ENCODE measurements at regions not wholly inside any gene's neighbourhood (a gene's known extent, or its start where the extent isn't known, plus 50 kb on each side); places are given as distances from the start of the nearest gene placed in this dataset.
A peak's percentile ranks its signal among the peaks of the same experiment; 100 is the strongest.

GRCh38 chr15:88994286-88994685 is 81.1 kb upstream of the MFGE8 start:
- peaks cover 0 to 12% of the 10 kb centered on the region in 2 donors for H3K4me1 ChIP-seq (ENCODE audit: control insufficient read depth in 2 of 2, insufficient read depth in 1 of 2, low read depth in 1 of 2, low read length in 2 of 2)
- no peak for DNase-seq (ENCODE audit: low spot score)
- H3K9ac ChIP-seq (ENCODE audit: low read depth, low read length, poor library complexity) = no peak overlapping the region
- H2BK120ac ChIP-seq (ENCODE audit: low read depth, low read length) = no peak overlapping the region
- no peak overlapping the region for H3K23ac ChIP-seq (ENCODE audit: low read depth, low read length, poor library complexity)
- peaks cover 0 to 9% (median 0%) of the 10 kb centered on the region in 3 experiments for H3K27me3 ChIP-seq (ENCODE audit: control insufficient read depth in 3 of 3, insufficient read depth in 3 of 3, low read depth in 1 of 3, low read length in 3 of 3)
- no peaks in the 10 kb centered on the region for H3K9me3 ChIP-seq (replicated peaks in 1 of 2; ENCODE audit: control insufficient read depth in 2 of 2, insufficient read depth in 1 of 2, low read depth in 1 of 2, low read length in 2 of 2)
- no peak overlapping the region for H2BK12ac ChIP-seq (ENCODE audit: low read length)
- H3K4me3 ChIP-seq (ENCODE audit: low read length in 2 of 2) = no peak overlapping the region
- H3K27ac ChIP-seq (replicated peaks; ENCODE audit: low read length) = no peak overlapping the region
- H3K4ac ChIP-seq (ENCODE audit: low read length) = no peak overlapping the region
- H4K91ac ChIP-seq (ENCODE audit: low read depth, low read length, poor library complexity) = no peak overlapping the region
- H3K18ac ChIP-seq (ENCODE audit: low read length) = no peak overlapping the region
- WGBS, 2 donors (ENCODE audit: extremely low coverage in 2 of 2, insufficient read length in 2 of 2, insufficient replicate concordance in 1 of 2) = no CpG with 5 or more reads among the region's 1 CpG
- no peak overlapping the region for H2AFZ ChIP-seq (ENCODE audit: low read length)
- no peak overlapping the region for H4K8ac ChIP-seq (ENCODE audit: low read depth, low read length)
- no peak overlapping the region for H2BK15ac ChIP-seq (ENCODE audit: low read length)
- H2BK5ac ChIP-seq (ENCODE audit: low read length) = no peak overlapping the region
- H3K14ac ChIP-seq (ENCODE audit: low read length) = no peak overlapping the region
- H3K36me3 ChIP-seq (replicated peaks in 1 of 2; ENCODE audit: control insufficient read depth in 2 of 2, insufficient read depth in 2 of 2, low read length in 2 of 2) = no peaks in the 10 kb centered on the region
- no peaks in the 10 kb centered on the region for H3K79me1 ChIP-seq (ENCODE audit: low read depth, low read length)
- H3K4me2 ChIP-seq (ENCODE audit: insufficient read depth, low read length, poor library complexity, severe bottlenecking) = no peak overlapping the region
- H2AK5ac ChIP-seq (ENCODE audit: low read depth, low read length) = no peak overlapping the region

GRCh38 chr15:88995449-88995848 is 82.3 kb upstream of the MFGE8 start:
- Histone ChIP-seq H2BK120ac (ENCODE audit: low read depth, low read length) (no peak overlapping the region), H3K79me1 (ENCODE audit: low read depth, low read length) (no peaks in the 10 kb centered on the region), H3K4me2 (ENCODE audit: insufficient read depth, low read length, poor library complexity, severe bottlenecking) (no peak overlapping the region), H3K4me1 (ENCODE audit: control insufficient read depth in 2 of 2, insufficient read depth in 1 of 2, low read depth in 1 of 2, low read length in 2 of 2) (peaks cover 0 to 12% of the 10 kb centered on the region in 2 donors), H2AFZ (ENCODE audit: low read length) (peak overlapping the region; percentile 74), H4K91ac (ENCODE audit: low read depth, low read length, poor library complexity) (no peak overlapping the region), H2BK5ac (ENCODE audit: low read length) (no peak overlapping the region), H3K9me3 (replicated peaks in 1 of 2; ENCODE audit: control insufficient read depth in 2 of 2, insufficient read depth in 1 of 2, low read depth in 1 of 2, low read length in 2 of 2) (no peaks in the 10 kb centered on the region), H2AK5ac (ENCODE audit: low read depth, low read length) (no peak overlapping the region), H3K4ac (ENCODE audit: low read length) (no peak overlapping the region), H2BK15ac (ENCODE audit: low read length) (no peak overlapping the region), H3K18ac (ENCODE audit: low read length) (no peak overlapping the region), H3K9ac (ENCODE audit: low read depth, low read length, poor library complexity) (no peak overlapping the region), H3K36me3 (replicated peaks in 1 of 2; ENCODE audit: control insufficient read depth in 2 of 2, insufficient read depth in 2 of 2, low read length in 2 of 2) (no peaks in the 10 kb centered on the region), H3K23ac (ENCODE audit: low read depth, low read length, poor library complexity) (no peak overlapping the region), H3K27me3 (ENCODE audit: control insufficient read depth in 3 of 3, insufficient read depth in 3 of 3, low read depth in 1 of 3, low read length in 3 of 3) (peaks cover 0 to 7% (median 0%) of the 10 kb centered on the region in 3 experiments), H3K4me3 (ENCODE audit: low read length in 2 of 2) (no peak overlapping the region), H3K27ac (replicated peaks; ENCODE audit: low read length) (no peak overlapping the region), H4K8ac (ENCODE audit: low read depth, low read length) (no peak overlapping the region), H3K14ac (ENCODE audit: low read length) (no peak overlapping the region), H2BK12ac (ENCODE audit: low read length) (no peak overlapping the region)
- DNase-seq (ENCODE audit: low spot score) = no peak
- WGBS, 2 donors (ENCODE audit: extremely low coverage in 2 of 2, insufficient read length in 2 of 2, insufficient replicate concordance in 1 of 2) = no CpG with 5 or more reads among the region's 3 CpGs

- peaks cover 0 to 16% of the 10 kb centered on the region in 2 donors for H3K4me1 ChIP-seq (ENCODE audit: control insufficient read depth in 2 of 2, insufficient read depth in 1 of 2, low read depth in 1 of 2, low read length in 2 of 2)
- H3K9me3 ChIP-seq (replicated peaks in 1 of 2; ENCODE audit: control insufficient read depth in 2 of 2, insufficient read depth in 1 of 2, low read depth in 1 of 2, low read length in 2 of 2) = no peaks in the 10 kb centered on the region
- no peak overlapping the region for H2AK5ac ChIP-seq (ENCODE audit: low read depth, low read length)
- no peak overlapping the region for H2BK15ac ChIP-seq (ENCODE audit: low read length)
- no peak overlapping the region for H3K27ac ChIP-seq (replicated peaks; ENCODE audit: low read length)
- no peaks in the 10 kb centered on the region for H3K79me1 ChIP-seq (ENCODE audit: low read depth, low read length)
- H3K27me3 ChIP-seq (ENCODE audit: control insufficient read depth in 3 of 3, insufficient read depth in 3 of 3, low read depth in 1 of 3, low read length in 3 of 3) = peaks cover 0 to 4% (median 0%) of the 10 kb centered on the region in 3 experiments
- no peak for DNase-seq (ENCODE audit: low spot score)
- H2BK5ac ChIP-seq (ENCODE audit: low read length) = no peak overlapping the region
- H2BK12ac ChIP-seq (ENCODE audit: low read length) = no peak overlapping the region
- no peak overlapping the region for H3K4ac ChIP-seq (ENCODE audit: low read length)
- WGBS, 2 donors (ENCODE audit: extremely low coverage in 2 of 2, insufficient read length in 2 of 2, insufficient replicate concordance in 1 of 2) = no CpG with 5 or more reads among the region's 3 CpGs
- H3K9ac ChIP-seq (ENCODE audit: low read depth, low read length, poor library complexity) = no peak overlapping the region
- H3K36me3 ChIP-seq (replicated peaks in 1 of 2; ENCODE audit: control insufficient read depth in 2 of 2, insufficient read depth in 2 of 2, low read length in 2 of 2) = no peaks in the 10 kb centered on the region
- no peak overlapping the region for H3K4me2 ChIP-seq (ENCODE audit: insufficient read depth, low read length, poor library complexity, severe bottlenecking)
- no peak overlapping the region for H3K14ac ChIP-seq (ENCODE audit: low read length)
- H3K23ac ChIP-seq (ENCODE audit: low read depth, low read length, poor library complexity) = no peak overlapping the region
- no peak overlapping the region for H4K91ac ChIP-seq (ENCODE audit: low read depth, low read length, poor library complexity)
- H4K8ac ChIP-seq (ENCODE audit: low read depth, low read length) = no peak overlapping the region
- H2BK120ac ChIP-seq (ENCODE audit: low read depth, low read length) = no peak overlapping the region
- H3K18ac ChIP-seq (ENCODE audit: low read length) = no peak overlapping the region
- H3K4me3 ChIP-seq (ENCODE audit: low read length in 2 of 2) = no peak overlapping the region
- H2AFZ ChIP-seq (ENCODE audit: low read length) = no peak overlapping the region
Measured at GRCh38 chr15:88997531-88997930, 84.4 kb upstream of the MFGE8 start.

- no peaks in the 10 kb centered on the region for H3K79me1 ChIP-seq (ENCODE audit: low read depth, low read length)
- no peak overlapping the region for H3K9ac ChIP-seq (ENCODE audit: low read depth, low read length, poor library complexity)
- no peak overlapping the region for H4K8ac ChIP-seq (ENCODE audit: low read depth, low read length)
- H3K18ac ChIP-seq (ENCODE audit: low read length) = no peak overlapping the region
- no peak overlapping the region for H3K23ac ChIP-seq (ENCODE audit: low read depth, low read length, poor library complexity)
- H2AFZ ChIP-seq (ENCODE audit: low read length) = no peak overlapping the region
- no peak overlapping the region for H4K91ac ChIP-seq (ENCODE audit: low read depth, low read length, poor library complexity)
- no CpG with 5 or more reads among the region's 7 CpGs for WGBS, 2 donors (ENCODE audit: extremely low coverage in 2 of 2, insufficient read length in 2 of 2, insufficient replicate concordance in 1 of 2)
- no peak overlapping the region for H3K4me2 ChIP-seq (ENCODE audit: insufficient read depth, low read length, poor library complexity, severe bottlenecking)
- no peak overlapping the region for H2BK12ac ChIP-seq (ENCODE audit: low read length)
- no peak overlapping the region for H3K27ac ChIP-seq (replicated peaks; ENCODE audit: low read length)
- H2BK120ac ChIP-seq (ENCODE audit: low read depth, low read length) = no peak overlapping the region
- H3K4me1 ChIP-seq (ENCODE audit: control insufficient read depth in 2 of 2, insufficient read depth in 1 of 2, low read depth in 1 of 2, low read length in 2 of 2) = peaks cover 0 to 15% of the 10 kb centered on the region in 2 donors
- peaks cover 0 to 7% (median 0%) of the 10 kb centered on the region in 3 experiments for H3K27me3 ChIP-seq (ENCODE audit: control insufficient read depth in 3 of 3, insufficient read depth in 3 of 3, low read depth in 1 of 3, low read length in 3 of 3)
- no peak overlapping the region for H3K4me3 ChIP-seq (ENCODE audit: low read length in 2 of 2)
- no peaks in the 10 kb centered on the region for H3K9me3 ChIP-seq (replicated peaks in 1 of 2; ENCODE audit: control insufficient read depth in 2 of 2, insufficient read depth in 1 of 2, low read depth in 1 of 2, low read length in 2 of 2)
- no peak overlapping the region for H2BK15ac ChIP-seq (ENCODE audit: low read length)
- no peak overlapping the region for H2AK5ac ChIP-seq (ENCODE audit: low read depth, low read length)
- no peaks in the 10 kb centered on the region for H3K36me3 ChIP-seq (replicated peaks in 1 of 2; ENCODE audit: control insufficient read depth in 2 of 2, insufficient read depth in 2 of 2, low read length in 2 of 2)
- no peak overlapping the region for H3K14ac ChIP-seq (ENCODE audit: low read length)
- H2BK5ac ChIP-seq (ENCODE audit: low read length) = no peak overlapping the region
- no peak overlapping the region for H3K4ac ChIP-seq (ENCODE audit: low read length)
- DNase-seq (ENCODE audit: low spot score) = no peak
Measured at GRCh38 chr15:88998980-88999713, 86.0 kb upstream of the MFGE8 start.
